Suppressor macrophage (primary cell): ENCODE measurements at regions not wholly inside any gene's neighbourhood (a gene's known extent, or its start where the extent isn't known, plus 50 kb on each side); places are given as distances from the start of the nearest gene placed in this dataset.

Source experiments
- DNase-seq, 4 experiments: peaks; one replicate each; pipeline ENCODE4 v3.0.0-alpha.2; 2020 to 2022

- no peak for DNase-seq
Measured at GRCh38 chr12:105754313-105754712, 384.4 kb downstream of the NUAK1 start.

DNA sequence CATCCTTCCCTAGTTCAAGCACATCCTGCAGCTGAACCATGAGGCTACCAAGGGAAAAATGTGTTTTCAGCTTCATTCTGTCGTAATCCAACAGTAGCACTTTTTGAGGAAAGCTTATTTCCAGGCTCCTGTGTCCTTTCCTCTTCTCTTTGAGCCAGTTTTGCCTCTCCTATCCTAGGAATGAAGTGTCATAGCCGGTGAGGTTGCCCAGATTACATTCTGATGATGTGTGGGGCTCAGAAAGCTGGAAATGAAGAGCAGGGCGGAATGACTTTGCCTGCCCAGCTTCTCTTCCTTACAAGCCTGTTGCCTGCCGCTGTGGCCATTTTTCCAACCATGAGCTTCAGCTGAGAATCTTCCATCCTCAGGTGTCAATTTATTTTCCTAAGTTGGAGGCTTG, 381.8 kb downstream of the NUAK1 start:
- no peak for DNase-seq

DNA sequence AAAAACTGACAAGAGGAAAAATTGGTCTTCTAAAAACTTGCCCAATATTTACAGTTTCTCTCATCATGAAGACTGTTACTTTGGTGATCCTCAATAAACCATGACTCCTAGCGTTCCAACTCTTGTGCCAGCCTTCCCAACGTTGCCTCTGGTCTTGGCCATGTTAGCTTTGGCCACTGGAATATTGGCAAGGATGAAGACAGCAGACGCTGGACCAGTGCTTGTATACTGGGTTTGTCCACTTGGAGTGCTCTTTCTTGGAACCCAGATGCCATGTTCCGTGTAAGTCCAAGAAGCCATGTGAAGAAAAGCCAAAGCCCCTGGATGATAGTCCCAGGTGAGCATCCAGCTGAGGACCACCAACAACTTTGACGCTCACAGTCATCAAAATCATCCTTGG, 379.6 kb downstream of the NUAK1 start:
- DNase-seq = no peak

GRCh38 chr12:105761075-105761474, 377.7 kb downstream of the NUAK1 start:
- no peak for DNase-seq

DNA sequence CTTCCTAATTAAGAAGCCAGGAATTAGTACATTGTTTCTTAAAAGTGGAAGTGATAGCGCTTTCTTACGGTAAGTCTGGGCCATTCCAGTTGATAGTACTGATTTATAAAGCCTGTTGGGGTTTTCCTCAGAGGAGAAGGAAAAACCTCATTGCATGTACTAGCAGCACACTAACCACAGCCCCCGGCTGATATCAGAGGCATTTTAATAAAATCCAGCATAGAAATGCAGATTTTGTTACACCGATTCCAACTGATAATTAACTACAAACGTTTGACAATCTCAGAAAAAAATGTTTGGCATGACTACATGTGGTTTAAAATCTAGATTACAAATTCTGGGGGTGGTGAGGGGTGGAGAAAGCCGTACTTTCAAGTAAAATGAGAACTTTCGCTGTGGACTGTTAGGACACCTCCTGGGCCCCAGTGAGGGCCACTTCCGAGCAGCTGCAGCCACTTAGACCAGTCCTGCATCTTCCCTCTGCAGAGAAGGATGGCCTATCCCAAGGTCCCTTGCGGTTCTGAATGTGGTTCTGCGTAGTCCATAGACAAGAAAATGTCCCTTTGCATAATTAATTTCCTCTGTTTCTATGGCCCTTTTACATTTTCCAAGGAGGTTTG, 374.4 kb downstream of the NUAK1 start:
- DNase-seq = no peak

DNA sequence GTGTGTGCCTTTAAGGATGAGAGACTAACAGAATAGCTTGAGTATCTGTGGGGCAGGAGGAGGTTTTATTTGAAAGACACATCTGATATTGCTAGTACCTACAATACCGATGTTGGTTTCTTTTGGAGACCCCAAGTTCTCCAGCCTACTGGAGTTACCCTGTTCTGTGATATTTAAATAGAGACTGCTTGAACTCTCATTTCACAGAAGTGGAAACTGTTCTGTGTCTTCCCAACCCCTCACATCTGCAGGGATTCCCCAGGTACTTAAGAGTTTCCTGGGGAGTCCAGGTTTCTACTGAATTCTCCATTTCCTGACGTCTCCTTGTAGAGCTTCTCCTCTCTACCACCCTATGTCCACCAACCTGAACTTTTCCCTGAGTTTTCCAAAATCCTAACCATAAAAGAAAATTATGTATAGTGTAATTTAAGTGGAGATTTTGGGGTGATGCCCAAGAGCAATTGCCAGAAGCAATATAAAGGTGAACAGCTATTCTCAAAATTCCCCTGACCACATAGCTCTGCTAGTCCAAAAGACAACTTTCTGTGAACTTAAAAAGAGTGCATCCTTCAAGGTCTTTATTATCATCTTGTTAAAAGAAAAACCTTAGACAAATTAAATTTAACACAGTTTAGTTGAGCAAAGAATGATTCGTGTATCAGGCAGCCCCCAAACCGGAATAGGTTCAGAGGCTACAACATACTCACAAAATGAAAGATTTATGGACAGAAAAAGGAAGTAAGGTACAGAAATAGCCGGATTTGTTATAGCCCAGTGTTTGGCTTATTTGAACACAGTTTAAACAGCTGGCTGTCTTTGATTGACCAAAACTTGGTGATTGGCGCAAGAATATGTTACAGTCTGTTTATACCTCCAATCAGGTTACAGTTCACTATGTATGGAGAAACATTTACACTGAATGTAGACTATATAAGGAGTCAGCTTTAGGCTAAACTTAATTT, 373.4 kb downstream of the NUAK1 start:
- DNase-seq = no peak

- DNase-seq = no peak
Measured at GRCh38 chr12:105766029-105766428, 372.7 kb downstream of the NUAK1 start.

GRCh38 chr12:105769486-105769885, 369.3 kb downstream of the NUAK1 start:
- no peak for DNase-seq

DNA sequence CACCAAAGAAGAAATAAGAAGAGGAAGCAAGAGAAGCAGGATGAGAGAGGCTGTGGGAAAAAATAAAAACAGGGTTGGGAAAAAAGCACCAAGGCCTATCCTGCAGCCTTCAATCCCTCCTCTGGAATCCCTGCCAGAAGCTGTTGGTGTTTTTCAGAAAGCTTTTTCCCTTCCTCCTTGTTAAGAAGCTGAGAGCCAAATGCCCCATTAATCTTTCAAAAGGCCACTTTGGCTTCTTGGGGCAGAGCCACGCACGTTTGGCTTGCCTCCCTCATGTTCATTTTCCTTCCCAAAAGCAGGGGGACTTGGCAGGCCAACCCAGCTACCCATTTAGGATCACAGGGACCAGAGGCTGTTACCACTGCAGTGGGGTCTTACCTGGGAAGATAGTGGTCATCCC, 365.3 kb downstream of the NUAK1 start:
- no peak for DNase-seq

DNA sequence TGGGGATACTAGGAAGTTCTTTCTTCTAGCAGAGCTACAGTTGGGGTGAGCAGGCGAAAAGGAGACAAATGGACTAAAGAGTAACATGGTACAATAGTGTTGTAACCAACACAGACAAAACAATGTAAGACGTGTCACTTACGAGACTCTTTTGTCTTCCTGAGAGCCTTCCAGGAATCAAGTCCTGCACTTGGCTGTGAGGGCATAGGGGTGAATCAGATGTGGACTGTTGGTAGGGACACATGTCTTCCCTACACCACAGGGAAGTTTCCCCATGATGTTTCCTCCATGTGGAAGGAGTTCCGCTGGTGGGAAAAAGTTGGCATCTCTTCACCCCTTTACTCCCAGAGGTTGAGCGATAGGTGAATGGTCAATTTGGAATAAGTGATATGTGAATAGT, 364.7 kb downstream of the NUAK1 start:
- no peak for DNase-seq

- peak in 3 of 4 experiments; percentile 7 to 46 (median 30) for DNase-seq
Measured at GRCh38 chr12:105775343-105775742, 363.4 kb downstream of the NUAK1 start.

DNA sequence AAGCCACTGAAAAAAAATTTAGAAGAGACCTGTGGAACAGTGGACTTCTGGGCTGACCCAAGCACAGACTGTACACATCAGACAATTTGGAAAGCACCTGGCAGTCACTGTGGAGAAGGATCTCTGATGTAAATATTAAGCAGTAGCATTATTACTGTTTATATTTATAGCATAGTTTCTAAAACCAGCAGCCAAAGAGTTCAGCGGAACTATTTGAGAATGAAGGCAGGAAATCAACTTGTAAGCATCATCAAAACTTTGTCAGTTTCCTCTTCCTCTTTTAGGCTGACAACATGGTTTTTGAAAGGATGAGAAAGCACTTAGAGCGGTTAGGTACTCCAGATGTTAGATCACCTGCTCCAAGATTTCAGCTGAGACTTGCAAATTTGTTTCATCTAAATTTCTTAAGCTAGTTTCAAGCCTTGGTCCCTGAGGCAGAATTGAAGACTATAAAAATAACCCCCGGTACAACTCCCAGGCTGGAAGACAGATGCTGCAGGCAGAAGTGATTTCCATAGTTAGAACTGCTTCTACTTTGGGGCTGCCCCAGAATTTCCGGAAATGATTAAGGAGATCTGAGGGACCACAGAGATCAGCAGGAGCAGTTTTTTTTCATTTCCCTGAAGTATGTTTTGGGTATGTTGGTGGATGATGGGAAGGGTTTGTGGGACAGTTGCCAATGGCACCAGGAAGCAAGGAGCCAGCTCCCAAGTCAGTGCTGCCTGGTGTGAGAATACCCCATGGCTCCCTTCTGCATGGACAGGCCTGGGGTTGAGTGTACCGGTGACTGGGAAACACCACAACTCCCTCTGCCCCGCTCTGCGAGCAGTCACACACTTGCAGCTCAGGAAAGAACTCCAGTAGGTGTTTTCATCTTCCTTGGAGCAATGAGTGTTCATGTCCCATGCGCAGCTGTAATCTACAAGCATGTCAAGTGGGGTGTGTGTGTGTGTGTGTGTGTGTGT, 354.5 kb downstream of the NUAK1 start:
- peak; percentile 13 to 71 (median 43) for DNase-seq

DNA sequence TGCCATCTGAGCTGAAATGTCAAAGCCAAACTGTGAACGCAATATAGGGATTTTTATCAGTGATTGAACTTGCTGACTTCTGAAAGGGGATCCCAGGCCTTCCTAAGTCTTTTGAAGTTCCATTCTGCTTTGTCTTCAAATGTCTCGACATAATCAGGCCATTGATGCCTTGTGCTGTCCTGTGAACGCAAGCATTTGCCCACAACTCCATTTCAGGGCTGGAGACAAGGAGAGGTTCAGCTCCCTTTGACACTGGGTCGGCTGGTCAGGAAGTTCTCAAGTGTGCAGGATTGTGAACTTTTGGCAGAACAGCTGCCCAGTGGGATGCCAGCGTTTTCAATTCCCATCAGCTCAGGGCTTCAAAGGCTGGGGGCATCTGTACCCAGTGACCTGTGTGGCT, 345.3 kb downstream of the NUAK1 start:
- no peak for DNase-seq

- no peak for DNase-seq
Measured at GRCh38 chr12:105798256-105798845, 340.4 kb downstream of the NUAK1 start.

- DNase-seq = no peak
Measured at GRCh38 chr12:105799103-105799502, 339.7 kb downstream of the NUAK1 start.

DNA sequence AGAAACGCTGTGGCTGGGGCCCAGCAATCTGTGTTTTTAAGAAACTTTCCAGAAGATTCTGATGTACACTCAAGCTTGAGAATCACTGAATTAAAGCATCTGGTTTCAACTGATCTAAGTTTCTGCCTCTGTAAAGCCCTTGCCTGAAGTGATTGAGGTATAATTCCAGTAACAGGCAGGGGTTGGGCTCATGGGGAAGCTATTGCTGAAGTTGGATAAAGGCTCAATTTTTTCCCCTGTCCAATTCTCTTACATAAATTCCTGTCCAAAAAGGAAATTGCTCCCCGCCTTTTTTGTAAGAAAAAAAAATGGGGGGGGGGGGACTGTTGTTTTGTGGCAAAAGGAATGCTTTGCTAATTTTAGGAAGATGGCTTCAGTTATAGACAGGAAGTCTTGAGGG, 337.4 kb downstream of the NUAK1 start:
- no peak for DNase-seq

DNA sequence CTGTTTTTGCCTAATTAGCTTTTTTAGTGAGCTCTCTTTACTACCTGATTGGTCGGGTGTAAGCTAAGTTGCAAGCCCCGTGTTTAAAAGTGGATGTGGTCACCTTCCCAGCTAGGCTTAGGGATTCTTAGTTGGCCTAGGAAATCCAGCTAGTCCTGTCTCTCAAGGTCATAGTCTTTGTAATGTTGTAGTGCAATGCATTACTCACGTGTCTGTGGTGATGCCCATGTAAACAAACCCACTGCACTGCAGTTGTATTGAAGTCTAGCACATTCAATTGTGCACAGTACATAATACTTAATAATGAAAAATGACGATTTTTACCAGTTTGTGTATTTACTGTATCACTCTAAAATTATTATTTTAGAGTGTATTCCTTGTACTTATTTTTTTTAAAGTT, 335.5 kb downstream of the NUAK1 start:
- no peak for DNase-seq

GRCh38 chr12:105804591-105805265, 334.0 kb downstream of the NUAK1 start:
- DNase-seq = no peak

- peak in 1 of 4 experiments; percentile 12 for DNase-seq
Measured at GRCh38 chr12:105805730-105806399, 332.9 kb downstream of the NUAK1 start.

DNA sequence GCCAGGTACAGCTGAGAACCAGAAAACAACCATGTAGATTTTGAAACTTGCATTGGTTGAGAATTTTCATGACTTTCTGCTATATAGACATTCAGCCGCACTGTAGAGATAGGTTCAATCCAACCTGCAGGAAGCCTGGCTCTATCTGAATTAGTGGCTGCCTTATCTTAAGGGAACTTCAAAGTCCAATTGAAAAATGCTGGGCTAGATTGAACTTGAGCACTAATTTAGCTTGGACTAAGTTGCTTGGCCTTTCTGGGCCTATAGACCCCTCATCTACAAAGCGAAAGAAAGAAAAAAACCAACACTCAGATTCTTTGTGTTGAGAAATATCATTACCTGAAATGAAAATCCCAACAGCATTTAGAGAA, 332.4 kb downstream of the NUAK1 start:
- no peak for DNase-seq

- no peak for DNase-seq
Measured at GRCh38 chr12:105812366-105812765, 326.4 kb downstream of the NUAK1 start.
